ENCODE measurements at regions not wholly inside any gene's neighbourhood (a gene's known extent, or its start where the extent isn't known, plus 50 kb on each side); places are given as distances from the start of the nearest gene placed in this dataset.
"Not testable (repeated sequence)": the region's sequence is repeated elsewhere in the genome, so short reads cannot be mapped to it uniquely, and the experiment has no call there.

GRCh38 chr3:80767604-80768003, 993.8 kb downstream of the GBE1 start:
- FAIRE-seq (no peak), DNase-seq (ENCODE audit: low spot score) (no peak)

GRCh38 chr3:80754969-80755368, 987.2 kb upstream of the ROBO1 start:
- DNase-seq (ENCODE audit: low spot score) (no peak), FAIRE-seq (no peak)

GRCh38 chr3:80753021-80753420, 985.2 kb upstream of the ROBO1 start:
- no peak for DNase-seq (ENCODE audit: low spot score)
- no peak for FAIRE-seq

GRCh38 chr3:80750637-80751036, 982.8 kb upstream of the ROBO1 start:
- DNase-seq (ENCODE audit: low spot score) (no peak), FAIRE-seq (no peak)

GRCh38 chr3:80734920-80735319, 967.1 kb upstream of the ROBO1 start:
- no peak for FAIRE-seq
- DNase-seq (ENCODE audit: low spot score) = no peak

GRCh38 chr3:80734483-80734882, 966.7 kb upstream of the ROBO1 start:
- FAIRE-seq (no peak), DNase-seq (ENCODE audit: low spot score) (no peak)

- no peak for DNase-seq (ENCODE audit: low spot score)
- no peak for FAIRE-seq
Observed at GRCh38 chr3:80733522-80734176, 965.9 kb upstream of the ROBO1 start.

- not testable (repeated sequence) for FAIRE-seq; DNase-seq (ENCODE audit: low spot score)
Observed at GRCh38 chr3:80727561-80727960, 959.8 kb upstream of the ROBO1 start.

- not testable (repeated sequence) for DNase-seq (ENCODE audit: low spot score)
Observed at GRCh38 chr3:80709597-80710322, 942.0 kb upstream of the ROBO1 start.

GRCh38 chr3:80705290-80705689, 937.5 kb upstream of the ROBO1 start:
- DNase-seq (ENCODE audit: low spot score) (no peak), FAIRE-seq (no peak)

More at GRCh38 chr3:80709597-80710322, 942.0 kb upstream of the ROBO1 start:
- not testable (repeated sequence) for FAIRE-seq

GRCh38 chr3:80701349-80701748, 933.6 kb upstream of the ROBO1 start:
- FAIRE-seq (no peak), DNase-seq (ENCODE audit: low spot score) (no peak)

GRCh38 chr3:80697291-80697690, 929.5 kb upstream of the ROBO1 start:
- DNase-seq (ENCODE audit: low spot score) (no peak), FAIRE-seq (no peak)

GRCh38 chr3:80696280-80696679, 928.5 kb upstream of the ROBO1 start:
- FAIRE-seq (no peak), DNase-seq (ENCODE audit: low spot score) (no peak)

- no peak for DNase-seq (ENCODE audit: low spot score)
- FAIRE-seq = no peak
Observed at GRCh38 chr3:80688814-80689213, 921.0 kb upstream of the ROBO1 start.

- no peak for DNase-seq (ENCODE audit: low spot score)
- no peak for FAIRE-seq
Observed at GRCh38 chr3:80682951-80683350, 915.2 kb upstream of the ROBO1 start.

GRCh38 chr3:80682235-80682634, 914.4 kb upstream of the ROBO1 start:
- FAIRE-seq = no peak

GRCh38 chr3:80677796-80678195, 910.0 kb upstream of the ROBO1 start:
- no peak for FAIRE-seq
- peak; percentile 7 for DNase-seq (ENCODE audit: low spot score)

More at GRCh38 chr3:80682235-80682634, 914.4 kb upstream of the ROBO1 start:
- no peak for DNase-seq (ENCODE audit: low spot score)

GRCh38 chr3:80676866-80677265, 909.1 kb upstream of the ROBO1 start:
- no peak for DNase-seq (ENCODE audit: low spot score)
- FAIRE-seq = no peak

GRCh38 chr3:80676261-80676660, 908.5 kb upstream of the ROBO1 start:
- no peak for DNase-seq (ENCODE audit: low spot score)

GRCh38 chr3:80675790-80676189, 908.0 kb upstream of the ROBO1 start:
- FAIRE-seq (no peak), DNase-seq (ENCODE audit: low spot score) (no peak)

More at GRCh38 chr3:80676261-80676660, 908.5 kb upstream of the ROBO1 start:
- no peak for FAIRE-seq

- DNase-seq (ENCODE audit: low spot score) = no peak
- no peak for FAIRE-seq
Observed at GRCh38 chr3:80668600-80669294, 900.9 kb upstream of the ROBO1 start.

GRCh38 chr3:80668100-80668499, 900.3 kb upstream of the ROBO1 start:
- FAIRE-seq (no peak), DNase-seq (ENCODE audit: low spot score) (no peak)

Measured in urothelium cell line (cell line).